GM12865 (cell line): ENCODE measurements at regions not wholly inside any gene's neighbourhood (a gene's known extent, or its start where the extent isn't known, plus 50 kb on each side); places are given as distances from the start of the nearest gene placed in this dataset.
"Not testable (repeated sequence)": the region's sequence is repeated elsewhere in the genome, so short reads cannot be mapped to it uniquely, and the experiment has no call there.

Experiments
- DNase-seq: peaks from one replicate; pipeline ENCODE4 v3.0.0; 2010; ENCODE audit warnings: low read depth
- H3K4me3 ChIP-seq: 2 replicates; pipeline ENCODE4 v1.5.1; 2011; ENCODE audit warnings: mild to moderate bottlenecking, low read depth, low read length, control low read depth

DNA sequence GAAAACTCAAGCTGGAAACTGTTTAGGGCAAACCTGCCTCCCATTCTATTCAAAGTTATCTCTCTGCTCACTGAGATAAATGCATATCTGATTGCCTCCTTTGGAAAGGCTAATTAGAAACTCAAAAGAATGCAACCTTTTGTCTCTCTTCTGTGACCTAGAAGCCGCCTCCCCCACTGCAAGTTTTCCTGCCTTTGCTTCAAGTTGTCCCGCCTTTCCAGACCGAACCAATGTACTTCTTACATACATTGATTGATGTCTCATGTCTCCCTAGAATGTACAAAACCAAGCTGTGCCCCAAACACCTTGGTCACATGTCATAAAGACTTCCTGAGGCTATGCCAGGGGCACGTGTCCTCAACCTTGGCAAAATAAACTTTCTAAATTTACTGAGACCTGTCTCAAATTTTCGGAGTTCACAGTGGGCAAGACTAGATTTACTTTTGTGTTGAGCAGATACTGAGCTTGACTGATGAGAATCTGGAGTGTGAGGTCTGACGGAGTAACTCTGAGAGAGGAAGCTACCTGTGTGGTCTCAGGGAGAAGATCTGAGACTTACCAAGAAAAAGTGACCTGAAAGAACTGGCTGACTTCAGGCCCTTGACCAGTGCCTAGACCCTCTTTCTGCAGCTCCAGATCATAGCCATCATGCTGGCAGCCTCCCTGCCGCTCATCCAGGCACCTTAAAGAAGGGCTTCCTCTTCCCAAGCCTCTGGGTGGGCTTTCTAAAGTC is 124.7 kb upstream of the NBPF9 start:
- DNase-seq, H3K4me3 ChIP-seq: not testable (repeated sequence)

DNA sequence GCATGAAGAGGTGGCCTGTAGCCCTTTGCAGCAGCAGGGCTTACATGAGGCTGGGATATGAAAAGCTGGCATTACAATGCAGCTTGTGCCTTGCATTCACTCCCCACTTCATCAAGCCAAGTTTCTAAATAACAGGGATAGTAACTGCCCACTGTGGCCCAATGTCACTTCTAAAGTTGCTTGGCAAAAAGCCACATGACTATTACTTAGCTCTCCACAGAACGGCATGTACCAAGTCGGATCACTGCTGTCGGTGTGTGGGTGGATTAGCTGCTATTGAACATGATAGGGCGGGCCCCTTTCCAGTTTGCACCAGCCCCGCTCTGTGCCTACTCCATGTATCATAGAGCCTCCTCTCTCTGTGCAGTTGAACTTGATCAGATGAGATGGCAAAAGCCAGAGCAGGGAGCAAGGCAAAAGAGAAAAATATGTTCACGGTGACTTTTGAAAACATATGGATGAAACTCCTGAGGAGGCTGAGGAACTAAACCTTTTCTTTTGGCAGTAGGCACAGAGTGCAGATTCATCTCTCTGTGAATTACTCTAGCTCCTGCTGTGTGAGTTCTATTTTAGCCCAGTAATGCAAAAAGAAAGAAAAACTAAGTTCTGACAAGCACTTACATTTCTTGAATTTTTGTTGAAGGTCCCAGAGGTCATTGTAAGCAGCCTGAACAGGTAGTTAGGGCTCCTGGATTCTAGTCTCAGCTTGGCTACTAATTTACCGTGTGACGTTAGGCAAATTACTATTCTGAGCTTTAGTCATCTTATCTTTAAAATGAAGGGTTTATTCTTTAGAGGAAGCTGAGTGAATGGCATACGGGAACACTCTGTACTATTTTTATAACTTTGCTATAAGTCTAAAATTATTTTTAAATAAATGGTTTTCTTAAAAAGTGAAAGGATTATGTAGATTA is 125.6 kb upstream of the NBPF9 start:
- not testable (repeated sequence) for DNase-seq, H3K4me3 ChIP-seq

DNA sequence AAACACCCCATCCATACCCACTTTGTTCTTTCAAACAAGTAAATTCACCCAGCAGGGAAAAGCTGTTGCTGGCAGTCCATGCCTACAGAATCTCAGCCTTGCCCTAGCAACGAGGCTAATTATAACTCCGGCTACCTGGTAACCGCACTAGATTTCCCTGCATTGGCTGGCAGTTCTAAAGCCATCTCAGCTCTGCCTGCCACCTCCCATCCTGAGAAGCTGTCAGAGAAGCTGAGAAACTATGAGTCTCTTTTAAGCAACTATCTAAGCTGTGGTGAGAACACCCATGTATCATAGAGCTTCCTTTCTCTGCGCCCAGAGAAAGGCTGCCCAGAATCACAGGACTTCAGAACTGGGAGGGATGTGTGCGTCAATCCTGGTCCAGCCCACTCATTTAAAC is 126.5 kb upstream of the NBPF9 start:
- DNase-seq, H3K4me3 ChIP-seq: not testable (repeated sequence)

DNA sequence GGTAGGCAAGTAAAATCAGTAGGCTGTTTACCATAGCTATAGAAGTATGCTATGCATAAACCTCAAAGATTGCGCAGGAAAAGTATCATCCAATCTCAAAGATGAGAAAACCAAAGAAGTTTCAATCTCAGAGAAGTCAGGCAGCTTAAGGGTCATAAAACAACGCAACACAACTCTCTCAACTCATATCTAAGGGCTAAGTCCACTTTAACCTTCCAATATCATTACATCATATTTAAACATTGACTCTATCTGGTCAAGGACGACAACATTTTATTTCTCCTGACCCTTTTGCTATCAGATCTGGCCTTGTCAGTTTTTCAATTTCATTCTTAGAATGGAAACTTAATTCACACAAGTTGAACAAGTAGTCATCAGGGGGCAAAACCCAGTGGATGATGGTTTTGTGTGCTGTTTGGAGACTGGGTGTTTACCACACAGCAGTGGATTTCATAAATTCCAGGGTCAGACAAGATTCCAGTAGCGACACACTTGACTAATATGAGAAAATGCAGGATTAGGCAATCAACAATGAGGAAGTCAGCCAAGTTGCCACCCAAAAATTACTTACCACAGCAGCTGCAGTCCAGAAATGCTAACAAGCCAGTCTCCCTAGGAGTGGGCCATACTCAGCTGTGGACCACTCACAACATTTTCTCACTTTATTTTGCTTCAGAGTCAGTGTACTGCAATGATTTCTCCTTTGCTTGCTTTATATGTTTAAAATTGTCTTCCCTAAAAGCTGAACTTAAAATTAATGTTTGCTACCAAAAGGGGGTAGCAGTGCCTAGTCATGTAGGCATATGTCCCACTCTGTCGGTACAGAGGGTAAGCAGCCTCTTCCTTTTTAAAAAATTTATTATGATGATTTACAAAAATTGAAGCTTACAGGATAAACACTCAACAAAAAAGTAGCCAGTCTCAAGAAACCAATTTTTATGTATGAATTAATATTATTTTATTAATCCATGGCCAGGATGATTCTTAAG is 131.9 kb upstream of the NBPF9 start:
- DNase-seq, H3K4me3 ChIP-seq: not testable (repeated sequence)

DNA sequence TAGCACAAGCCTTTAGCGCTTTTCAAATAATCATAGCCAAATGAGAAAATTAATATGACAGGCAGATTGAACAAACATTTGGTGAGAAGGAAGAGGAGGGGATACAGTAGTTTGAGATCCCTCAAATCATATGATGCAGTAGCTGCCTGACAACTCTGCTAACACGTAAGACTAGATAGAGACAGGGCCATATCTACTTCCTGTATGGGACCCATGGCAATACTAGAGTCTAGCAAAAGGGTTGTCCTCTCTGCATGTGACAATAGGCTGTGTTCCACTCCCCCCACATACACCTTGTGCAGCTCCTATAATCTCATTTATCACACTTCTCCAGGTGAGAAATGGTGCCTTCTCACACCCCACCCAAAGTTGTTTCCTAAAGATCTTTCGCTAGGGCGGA is 134.2 kb upstream of the NBPF9 start:
- not testable (repeated sequence) for DNase-seq

DNA sequence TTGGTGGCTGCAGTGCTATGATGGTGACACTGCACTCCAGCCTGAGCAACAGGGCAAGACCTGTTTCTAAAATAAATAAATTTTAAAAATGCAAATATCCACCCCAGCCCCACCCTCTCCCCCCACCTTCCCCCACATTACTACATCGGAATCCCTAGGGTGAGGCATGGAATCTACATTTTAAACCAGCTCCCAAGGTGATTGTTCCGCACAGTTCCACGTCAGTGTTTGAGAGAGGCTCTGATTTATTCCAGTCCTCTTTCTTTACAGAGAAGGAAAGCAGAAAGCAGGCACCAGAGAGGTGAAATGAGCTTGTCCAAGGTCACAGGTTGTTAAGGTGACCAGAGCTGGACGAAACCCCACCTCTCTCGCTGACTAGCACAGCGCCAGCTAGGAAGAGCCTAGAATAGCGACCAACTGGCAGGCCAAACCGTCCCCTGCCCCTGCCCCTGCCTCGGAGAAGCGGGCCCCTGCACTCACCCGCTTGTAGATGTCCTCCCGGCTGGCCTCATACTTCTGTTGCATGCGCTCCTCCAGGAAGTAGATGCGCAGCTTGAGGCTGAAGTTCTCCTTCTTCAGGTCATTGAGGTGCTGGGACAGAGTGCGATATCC is 136.7 kb upstream of the NBPF9 start:
- not testable (repeated sequence) for DNase-seq, H3K4me3 ChIP-seq

More for the DNA sequence above, 134.2 kb upstream of the NBPF9 start:
- H3K4me3 ChIP-seq, result not testable (repeated sequence)

DNA sequence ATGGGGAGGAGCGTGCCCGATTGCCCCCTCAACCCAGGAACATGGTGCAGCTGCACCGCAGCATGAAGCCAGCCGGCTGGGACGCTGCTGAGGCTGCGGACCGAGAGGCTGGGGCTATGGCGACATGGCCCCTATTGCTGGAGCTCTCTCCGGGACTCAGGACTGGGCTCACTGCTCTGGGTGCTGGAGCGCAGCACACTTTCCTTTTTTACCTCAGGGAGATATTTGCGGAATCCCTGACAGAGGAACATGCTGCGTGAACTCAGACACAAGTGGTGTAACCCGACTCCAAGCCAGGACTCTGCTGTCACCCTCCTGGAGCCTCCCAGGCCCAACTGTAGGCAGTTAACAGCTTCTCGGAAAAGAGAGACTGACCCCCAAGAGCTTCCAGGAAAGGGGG is 137.2 kb upstream of the NBPF9 start:
- H3K4me3 ChIP-seq, DNase-seq: not testable (repeated sequence)

DNA sequence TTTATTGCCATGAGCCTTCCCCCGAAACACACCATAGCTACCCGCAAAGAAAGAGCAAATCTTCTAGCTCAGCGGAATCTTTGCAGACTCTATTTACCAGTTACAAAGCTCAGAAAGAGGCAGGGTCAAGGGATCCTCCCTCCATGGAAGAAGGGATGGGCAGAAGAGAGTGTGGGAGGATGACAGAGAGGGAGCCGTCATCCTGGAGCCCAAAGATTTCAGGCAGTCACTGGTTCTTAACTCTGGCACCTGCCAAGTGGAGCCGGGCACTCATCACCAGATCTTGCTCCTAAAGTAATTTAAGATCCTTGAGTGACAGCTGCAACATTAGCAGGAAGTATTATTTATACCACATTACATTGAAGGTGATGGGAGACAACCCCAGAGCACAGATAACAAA is 137.9 kb upstream of the NBPF9 start:
- DNase-seq, H3K4me3 ChIP-seq: not testable (repeated sequence)

DNA sequence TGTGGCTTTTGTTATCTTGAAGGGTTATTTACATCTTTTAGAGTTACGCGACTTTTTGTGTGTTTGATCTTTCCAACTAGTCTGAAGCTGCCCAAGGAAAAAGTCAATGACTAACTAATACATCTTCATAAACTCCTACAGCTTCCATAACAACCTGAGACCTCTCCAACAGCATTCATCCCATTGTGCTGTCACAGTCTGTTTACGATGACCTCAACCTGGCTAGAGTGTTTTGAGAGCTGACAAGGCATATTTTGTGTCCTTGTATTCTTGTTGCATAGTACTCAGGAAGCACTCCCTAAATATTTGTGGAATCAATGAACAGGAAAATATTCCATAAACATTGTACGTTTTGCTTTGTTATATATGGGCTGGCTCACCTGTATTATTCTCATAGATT is 140.2 kb upstream of the NBPF9 start:
- not testable (repeated sequence) for DNase-seq, H3K4me3 ChIP-seq

DNA sequence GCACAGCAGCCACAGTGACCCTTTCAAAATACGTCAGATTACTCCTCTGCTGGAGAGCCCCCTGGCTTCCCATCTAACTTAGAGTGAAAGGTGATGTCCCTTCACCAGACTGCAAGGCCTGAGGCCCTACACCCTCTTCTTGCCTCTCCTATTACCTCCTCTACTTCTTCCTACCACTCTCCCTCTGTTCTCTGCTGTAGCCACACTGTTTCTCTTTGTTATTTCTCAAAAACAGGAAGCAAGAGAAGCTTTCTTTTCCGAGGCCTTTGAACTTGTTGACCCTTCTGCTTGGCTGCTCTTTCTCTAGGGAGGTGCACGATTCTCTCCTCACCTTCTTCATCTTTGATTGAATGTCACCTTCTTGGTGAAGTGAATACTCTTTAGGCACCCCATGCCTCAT is 141.3 kb upstream of the NBPF9 start:
- not testable (repeated sequence) for DNase-seq, H3K4me3 ChIP-seq

DNA sequence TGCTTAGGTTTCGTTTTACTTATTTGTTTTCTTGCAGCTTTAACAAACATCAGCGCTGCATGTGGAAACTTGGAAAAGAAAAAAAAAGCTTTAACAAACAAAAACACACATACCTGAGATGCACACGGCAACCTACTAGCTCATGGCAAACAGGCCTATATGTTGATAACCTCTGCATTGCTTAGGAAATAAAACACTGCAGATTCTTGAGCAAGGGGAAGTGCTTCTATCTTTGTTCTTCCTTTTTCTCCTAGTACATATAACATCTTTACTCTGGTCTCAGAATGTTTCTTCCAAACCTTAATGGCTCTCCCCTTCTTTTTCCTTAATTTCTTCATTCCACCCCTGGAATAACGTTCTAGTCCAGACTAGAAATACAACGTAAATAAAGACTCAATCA is 142.9 kb upstream of the NBPF9 start:
- DNase-seq, H3K4me3 ChIP-seq: not testable (repeated sequence)

DNA sequence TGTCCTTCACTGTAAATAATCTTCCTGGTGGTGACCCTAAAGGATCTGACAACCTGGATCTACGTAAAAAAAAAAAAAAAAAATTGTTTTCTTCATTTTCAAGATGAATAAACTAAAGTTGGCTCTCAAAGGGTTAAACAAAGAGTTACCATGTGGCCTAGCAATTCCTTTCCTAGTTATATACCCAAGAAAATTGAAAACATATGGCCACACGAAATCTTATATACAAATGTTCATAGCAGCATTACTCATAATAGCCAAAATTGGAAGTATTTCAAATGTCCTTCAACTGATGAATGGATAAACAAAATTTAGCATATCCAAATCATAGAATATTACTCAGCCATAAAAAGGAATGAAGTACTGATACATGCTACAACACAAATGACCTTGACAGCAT is 145.3 kb upstream of the NBPF9 start:
- H3K4me3 ChIP-seq, DNase-seq: not testable (repeated sequence)

DNA sequence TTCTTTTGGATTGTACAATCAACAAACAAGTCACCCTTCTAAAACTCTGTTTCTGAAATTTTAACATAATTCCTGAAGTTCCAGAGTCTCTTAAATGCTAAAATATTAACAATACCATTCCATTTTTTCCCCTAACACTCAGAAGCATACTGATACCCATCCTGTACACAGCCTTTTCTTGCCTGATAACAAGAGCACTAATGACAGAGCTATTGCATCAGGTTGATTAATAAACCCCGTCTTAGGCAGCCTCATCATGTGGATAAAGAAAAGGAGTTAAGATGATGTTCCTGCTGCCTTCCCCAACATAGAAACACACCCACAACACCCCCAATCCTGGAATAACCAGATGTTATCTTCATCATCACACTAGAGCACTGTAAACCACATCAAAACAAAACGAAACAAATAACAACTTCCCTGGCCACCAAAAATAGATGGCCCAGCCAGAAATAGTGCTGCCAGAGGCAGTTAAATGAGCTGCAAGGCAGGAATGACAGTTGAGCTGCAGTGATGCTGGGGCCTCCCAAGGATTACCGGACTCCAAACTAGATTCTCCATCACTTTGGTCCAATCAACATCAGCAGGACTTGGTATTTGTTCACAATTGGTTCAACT is 146.6 kb upstream of the NBPF9 start:
- DNase-seq, H3K4me3 ChIP-seq: not testable (repeated sequence)

DNA sequence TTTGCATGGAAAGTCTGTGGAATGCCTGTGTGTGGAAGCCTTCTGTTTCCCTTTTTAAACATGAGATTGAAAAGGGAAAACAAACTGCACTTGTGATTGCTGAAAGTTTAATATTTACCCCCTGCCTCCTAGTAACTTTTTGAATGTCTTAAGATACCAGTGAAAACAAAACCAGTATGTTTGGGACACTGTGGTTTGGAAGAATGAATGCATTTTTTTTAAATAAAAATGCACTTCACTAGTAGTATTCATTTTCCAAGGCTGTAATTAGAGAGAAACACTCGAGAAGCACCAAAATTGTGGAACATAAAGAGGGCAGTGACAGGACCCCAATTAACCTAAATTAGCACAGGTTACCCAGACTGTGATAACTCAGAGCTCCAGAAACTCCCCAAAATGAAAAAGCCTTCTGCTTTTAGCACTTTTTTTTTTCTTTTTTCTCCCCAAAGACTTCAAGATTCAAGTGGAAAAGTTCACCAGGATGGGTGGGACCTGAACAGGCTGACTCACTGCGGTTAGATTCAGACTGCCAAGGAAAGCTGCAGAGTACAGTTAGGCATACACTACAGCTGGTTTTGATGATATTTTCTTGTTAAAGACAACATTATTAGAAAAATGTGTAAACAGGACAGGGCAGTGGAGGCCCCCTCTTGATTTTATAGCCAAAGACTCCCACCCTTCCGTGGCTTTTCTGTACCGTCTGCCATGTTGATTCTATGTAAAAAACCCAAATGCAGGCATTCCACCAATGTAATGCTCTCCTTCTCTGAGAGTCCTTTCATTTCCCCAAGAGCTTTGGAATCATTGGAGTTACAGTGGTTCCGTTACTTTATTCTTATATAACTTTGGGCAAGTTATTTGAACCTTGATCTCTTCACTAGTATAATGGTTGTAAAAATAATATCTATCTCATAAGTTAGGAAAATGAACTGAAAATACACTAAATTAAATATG is 151.8 kb upstream of the NBPF9 start:
- DNase-seq, H3K4me3 ChIP-seq: not testable (repeated sequence)

DNA sequence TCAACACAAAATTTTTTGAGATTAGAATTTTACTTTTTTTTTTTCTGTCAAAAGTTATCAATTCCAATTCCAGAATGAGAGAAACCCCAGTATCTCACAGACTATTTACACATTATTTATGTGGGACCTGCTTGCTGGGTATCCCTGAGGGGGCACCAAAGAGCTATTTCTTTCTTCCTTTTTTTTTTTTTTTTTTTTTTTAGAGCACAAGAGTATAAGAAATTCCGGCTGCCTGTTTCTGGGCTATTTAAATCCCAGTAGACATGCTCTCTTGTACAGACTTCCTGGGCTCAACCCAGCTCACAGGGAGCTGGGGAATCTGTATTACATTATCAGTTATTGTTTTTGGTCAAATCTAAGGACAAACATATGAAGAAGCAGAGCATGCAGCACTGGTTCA is 156.9 kb upstream of the NBPF9 start:
- not testable (repeated sequence) for DNase-seq, H3K4me3 ChIP-seq

DNA sequence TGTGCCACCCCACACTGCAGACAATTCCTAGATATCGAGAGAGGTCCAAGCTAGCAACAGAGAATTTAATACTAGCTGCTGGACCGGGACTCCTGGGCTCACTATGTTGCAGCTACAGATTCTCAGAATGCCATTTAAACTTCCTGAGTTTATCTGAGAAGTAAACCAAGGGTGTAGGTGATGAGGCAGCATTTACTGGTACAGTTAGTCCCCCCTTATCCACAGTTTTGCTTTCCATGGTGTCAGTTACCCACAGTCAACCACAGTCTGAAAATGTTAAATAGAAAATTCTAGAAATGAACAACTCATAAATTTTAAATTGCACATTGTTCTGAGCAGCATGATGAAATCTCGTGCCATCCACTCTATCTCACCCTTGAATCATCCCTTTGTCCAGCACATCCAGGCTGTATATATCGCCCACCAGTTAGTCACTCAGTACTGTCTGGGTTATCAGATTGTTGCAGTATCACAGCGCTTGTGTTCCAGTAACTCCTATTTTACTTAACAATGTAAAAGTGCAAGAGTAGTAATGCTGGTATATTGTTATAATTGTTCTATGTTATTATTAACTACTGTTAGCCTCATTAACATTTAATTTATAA is 157.5 kb upstream of the NBPF9 start:
- H3K4me3 ChIP-seq, DNase-seq: not testable (repeated sequence)

DNA sequence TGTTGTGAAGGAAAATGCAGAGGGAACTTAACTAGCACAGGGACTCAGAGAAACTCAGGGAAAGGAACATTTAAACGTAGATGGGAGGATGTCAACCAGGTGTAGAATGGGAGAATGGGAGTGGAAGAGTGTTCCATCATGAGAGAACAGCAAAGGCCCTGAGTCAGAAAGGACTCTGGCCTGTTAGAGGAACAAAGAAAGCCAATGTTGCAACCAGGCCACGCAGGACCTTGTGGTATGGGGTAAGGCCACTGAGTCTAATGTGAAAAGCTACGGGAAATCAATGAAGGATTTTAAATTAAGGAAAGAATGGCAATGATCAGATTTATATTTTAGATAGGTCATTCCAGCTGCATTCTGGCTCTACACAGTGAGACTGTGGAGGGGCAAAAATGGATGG is 163.9 kb upstream of the NBPF9 start:
- DNase-seq, H3K4me3 ChIP-seq: not testable (repeated sequence)
